ENCODE measurements at regions not wholly inside any gene's neighbourhood (a gene's known extent, or its start where the extent isn't known, plus 50 kb on each side); places are given as distances from the start of the nearest gene placed in this dataset.

DNA sequence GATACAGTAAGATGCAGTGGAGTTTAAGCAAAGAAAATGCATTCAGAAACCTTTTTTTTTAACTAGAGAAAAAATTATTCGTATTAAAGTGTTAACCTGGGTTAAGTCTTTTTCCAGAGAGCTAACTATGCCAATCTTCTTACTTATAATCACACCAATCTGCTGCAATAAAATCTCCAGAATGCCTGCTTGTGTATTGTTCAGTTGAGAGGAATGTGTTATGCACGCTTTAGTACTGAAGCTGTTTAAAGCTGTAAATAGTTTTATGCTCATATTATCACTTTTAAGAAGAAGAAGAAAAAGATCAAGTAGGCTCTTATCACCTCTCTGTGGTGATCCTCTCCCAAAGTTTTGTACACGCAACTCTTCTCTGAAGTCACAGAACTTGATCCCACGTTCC is 528.7 kb downstream of the RFC3 start:
- Histone ChIP-seq H2BK20ac (ENCODE audit: low read depth, low read length) (no peak overlapping the region), H3K4me2 (ENCODE audit: low read depth, low read length) (no peak overlapping the region), H3K9me1 (ENCODE audit: insufficient read depth, low read length) (peaks cover 7% of the 10 kb centered on the region), H3K79me1 (ENCODE audit: low read depth in 1 of 2, low read length in 2 of 2) (no peaks in the 10 kb centered on the region), H3K4me3 (ENCODE audit: insufficient read depth, low read depth, low read length) (no peak overlapping the region), H2AK9ac (replicated peaks; ENCODE audit: low read depth, low read length, poor library complexity) (no peak overlapping the region), H4K20me1 (ENCODE audit: insufficient read depth, low read length) (peaks cover 3% of the 10 kb centered on the region; the same call in 1 of the 2 replicates), H3K18ac (ENCODE audit: low read depth, low read length) (no peak overlapping the region), H2AK5ac (ENCODE audit: low read depth, low read length) (no peak overlapping the region), H3K9ac (ENCODE audit: low read depth, low read length) (no peak overlapping the region), H3K23ac (ENCODE audit: low read depth, low read length) (no peak overlapping the region), H2BK120ac (ENCODE audit: low read depth, low read length) (no peak overlapping the region), H3K27me3 (ENCODE audit: control insufficient read depth, insufficient read depth, low read length) (peaks cover 3% of the 10 kb centered on the region; the same call in 1 of the 2 replicates), H3K9me3 (ENCODE audit: control insufficient read depth, insufficient read depth, low read length) (no peaks in the 10 kb centered on the region), H4K91ac (ENCODE audit: insufficient read depth, low read depth, low read length) (no peak overlapping the region), H2AFZ (replicated peaks; ENCODE audit: low read length, poor library complexity) (no peak overlapping the region), H2BK5ac (ENCODE audit: low read depth, low read length, poor library complexity, severe bottlenecking) (no peak overlapping the region), H3K27ac (ENCODE audit: insufficient read depth, low read length) (no peak overlapping the region), H3K4ac (ENCODE audit: low read depth, low read length) (no peak overlapping the region), H3K14ac (replicated peaks; ENCODE audit: low read depth, low read length) (0 out of 2 replicates have a peak overlapping the region, but pooled peaks have one; percentile 0), H3K56ac (ENCODE audit: extremely low read depth, insufficient read depth, low read length) (no peak overlapping the region), H3K4me1 (ENCODE audit: control insufficient read depth, insufficient read depth, low read length) (peaks cover 2% of the 10 kb centered on the region; the same call in 1 of the 2 replicates), H4K5ac (ENCODE audit: low read depth, low read length) (no peak overlapping the region), H4K8ac (ENCODE audit: low read depth in 2 of 2, low read length in 2 of 2) (no peak overlapping the region), H3K36me3 (ENCODE audit: control insufficient read depth, insufficient read depth, low read length) (no peaks in the 10 kb centered on the region), H2BK15ac (ENCODE audit: low read depth, low read length) (no peak overlapping the region)
- DNase-seq, result no peak
- no peak for ATAC-seq (ENCODE audit: low read depth)
- dilution Hi-C loops (cut with HindIII; ENCODE audit: low sequenced_read_pairs, unreplicated experiment), result no loop called here
- in situ Hi-C loops (cut with MboI; ENCODE audit: low sequenced_read_pairs), result no loop called here
- intact Hi-C loops (cut with micrococcal nuclease), result no loop called here
- POLR2A ChIA-PET (ENCODE audit: unreplicated experiment), result no interaction called here
- TF ChIP-seq MAZ (IDR thresholded peaks at IDR 0.05; ENCODE audit: borderline replicate concordance, low read depth, low read length), result no peak
- no peak for TF ChIP-seq CEBPB (IDR thresholded peaks at IDR 0.05; ENCODE audit: low read depth, low read length)
- TF ChIP-seq CTCF (conservative IDR thresholded peaks at IDR 0.05; ENCODE audit: low read depth, low read length), result no peak
- TF ChIP-seq NFE2L2 (IDR thresholded peaks at IDR 0.05; ENCODE audit: low read depth, low read length), result no peak
- TF ChIP-seq RCOR1 (IDR thresholded peaks at IDR 0.05; ENCODE audit: insufficient replicate concordance, low read length), result no peak
- no peak for TF ChIP-seq CHD1 (IDR thresholded peaks at IDR 0.05; ENCODE audit: low read depth, low read length)
- no peak for TF ChIP-seq MXI1 (IDR thresholded peaks at IDR 0.05; ENCODE audit: borderline replicate concordance, low read depth, low read length)
- TF ChIP-seq FOS (IDR thresholded peaks at IDR 0.05; ENCODE audit: low read depth, low read length), result no peak
- no peak for TF ChIP-seq MAFK (IDR thresholded peaks at IDR 0.05; ENCODE audit: low read depth, low read length)
- no peak for TF ChIP-seq USF2 (IDR thresholded peaks at IDR 0.05; ENCODE audit: low read depth, low read length)
- TF ChIP-seq ELK1 (IDR thresholded peaks at IDR 0.05; ENCODE audit: borderline replicate concordance, low read depth, low read length), result no peak
- no peak for TF ChIP-seq POLR2A (IDR thresholded peaks at IDR 0.05; ENCODE audit: low read depth, low read length)
- TF ChIP-seq RFX5 (IDR thresholded peaks at IDR 0.05; ENCODE audit: low read depth, low read length), result no peak
- no peak for TF ChIP-seq SMC3 (IDR thresholded peaks at IDR 0.05; ENCODE audit: low read depth, low read length)
- TF ChIP-seq RAD21 (IDR thresholded peaks at IDR 0.05; ENCODE audit: low read length), result no peak
- no peak for TF ChIP-seq BHLHE40 (IDR thresholded peaks at IDR 0.05; ENCODE audit: low read depth, low read length)
- no TSS peak for BruUV-seq (replicated peaks)
- WGBS, 2 experiments (ENCODE audit: extremely low coverage in 2 of 2, insufficient read length in 1 of 2), result no CpG with 5 or more reads among the region's 4 CpGs
- CTCF ChIA-PET, result interaction anchor here (1.0 kb wide), 1 partner anchor 19 kb away, joined by 3 read pairs; no protein-coding TSS in a partner anchor

All from IMR-90 (cell line).